Adrenal gland (tissue), 5 donors: ENCODE measurements at regions not wholly inside any gene's neighbourhood (a gene's known extent, or its start where the extent isn't known, plus 50 kb on each side); places are given as distances from the start of the nearest gene placed in this dataset.

Experiments used
- CTCF ChIP-seq, 6 experiments: fragments of 450-650 bp in 4 of 6; fragments of 200-600 bp in 2 of 6; sonication (generic) in 1 of 6; IDR thresholded peaks; 1 replicate in 5 of 6; 2 replicates in 1 of 6; pipeline versions ENCODE4 v1.5.1 to v1.8.0; 2016 to 2021; ENCODE audit warnings: antibody characterized with exemption in 6 of 6, mild to moderate bottlenecking in 2 of 6, moderate library complexity in 1 of 6
- POLR2A ChIP-seq, 2 donors: fragments of 450-650 bp; IDR thresholded peaks; one replicate each; pipeline ENCODE4 v1.6.1; 2017; ENCODE audit warnings: antibody characterized with exemption in 2 of 2, mild to moderate bottlenecking in 2 of 2, moderate library complexity in 1 of 2
- donor health status: DM: no; HTN: no; CAD: no.

- TF ChIP-seq CTCF (IDR thresholded peaks at IDR 0.05) (no peak), POLR2A (IDR thresholded peaks at IDR 0.05) (no peak)
Measured at GRCh38 chr9:99633265-99633664, 188.4 kb upstream of the NR4A3 start.
